Common myeloid progenitor, CD34-positive (primary cell): ENCODE measurements at regions not wholly inside any gene's neighbourhood (a gene's known extent, or its start where the extent isn't known, plus 50 kb on each side); places are given as distances from the start of the nearest gene placed in this dataset.
"Not testable (repeated sequence)": the region's sequence is repeated elsewhere in the genome, so short reads cannot be mapped to it uniquely, and the experiment has no call there.

Source experiments
- CTCF ChIA-PET: fragments of 350-600 bp; sonication (Branson Sonifier 250); formaldehyde crosslinking; loops from one replicate; lab custom pipeline; 2021; ENCODE audit warnings: antibody characterized with exemption; lab: Charles Lee
- POLR2A ChIA-PET: fragments of 350-600 bp; sonication (Branson Sonifier 250); formaldehyde crosslinking; loops from one replicate; lab custom pipeline; 2021; ENCODE audit warnings: antibody characterized with exemption; lab: Charles Lee
- DNase-seq, 3 donors: peaks; one replicate each; pipeline versions ENCODE4 v3.0.0 to v3.0.0-alpha.2; 2013
- H3K27ac ChIP-seq, 2 experiments: 1 replicate in 1 of 2; 2 replicates in 1 of 2; pipeline ENCODE4 v1.7.0; 2013; ENCODE audit warnings: inconsistent platforms in 2 of 2, low read length in 2 of 2, mild to moderate bottlenecking in 2 of 2, low read depth in 1 of 2, moderate library complexity in 1 of 2; ENCODE audit not compliant: severe bottlenecking in 2 of 2, insufficient read depth in 1 of 2, poor library complexity in 1 of 2
- H3K27me3 ChIP-seq, 5 experiments: replicated peaks in 2 of 5; 1 replicate in 3 of 5; 2 replicates in 2 of 5; pipeline versions ENCODE4 v1.6.1 to v1.7.0; 2013; ENCODE audit warnings: low read length in 4 of 5, mild to moderate bottlenecking in 2 of 5, moderate library complexity in 2 of 5, inconsistent platforms in 1 of 5; ENCODE audit not compliant: insufficient read depth in 5 of 5, control insufficient read depth in 4 of 5
- H3K36me3 ChIP-seq, 4 experiments: 1 replicate in 2 of 4; 2 replicates in 2 of 4; pipeline versions ENCODE4 v1.6.1 to v1.7.0; 2013; ENCODE audit warnings: low read length in 3 of 4, control low read depth in 1 of 4, mild to moderate bottlenecking in 1 of 4; ENCODE audit not compliant: control insufficient read depth in 4 of 4, insufficient read depth in 4 of 4
- H3K4me1 ChIP-seq, 4 experiments: 1 replicate in 3 of 4; 2 replicates in 1 of 4; pipeline versions ENCODE4 v1.6.1 to v1.7.1; 2013; ENCODE audit warnings: low read length in 3 of 4, mild to moderate bottlenecking in 3 of 4, control low read depth in 1 of 4, inconsistent platforms in 1 of 4, moderate library complexity in 1 of 4; ENCODE audit not compliant: control insufficient read depth in 4 of 4, insufficient read depth in 4 of 4; ENCODE audit errors: control extremely low read depth in 1 of 4
- H3K4me3 ChIP-seq, 7 experiments: 1 replicate in 4 of 7; 2 replicates in 3 of 7; pipeline versions ENCODE4 v1.5.1 to v1.7.0; 2013; ENCODE audit warnings: mild to moderate bottlenecking in 7 of 7, low read length in 6 of 7, moderate library complexity in 6 of 7, inconsistent platforms in 2 of 7, low read depth in 2 of 7, control low read depth in 1 of 7; ENCODE audit not compliant: insufficient read depth in 4 of 7, control insufficient read depth in 1 of 7; ENCODE audit errors: extremely low read depth in 1 of 7
- H3K9me3 ChIP-seq, 5 experiments: 1 replicate in 4 of 5; 2 replicates in 1 of 5; pipeline versions ENCODE4 v1.6.1 to v1.7.1; 2013; ENCODE audit warnings: low read length in 4 of 5, mild to moderate bottlenecking in 2 of 5, inconsistent platforms in 1 of 5, low read depth in 1 of 5, moderate library complexity in 1 of 5; ENCODE audit not compliant: control insufficient read depth in 4 of 5, insufficient read depth in 2 of 5; ENCODE audit errors: control extremely low read depth in 1 of 5
- WGBS: methylation state at CpG from one replicate; pipeline ENCODE4 v1.1.5; 2013; ENCODE audit not compliant: insufficient coverage; 5-methylcytosine and 5-hydroxymethylcytosine counted together

DNA sequence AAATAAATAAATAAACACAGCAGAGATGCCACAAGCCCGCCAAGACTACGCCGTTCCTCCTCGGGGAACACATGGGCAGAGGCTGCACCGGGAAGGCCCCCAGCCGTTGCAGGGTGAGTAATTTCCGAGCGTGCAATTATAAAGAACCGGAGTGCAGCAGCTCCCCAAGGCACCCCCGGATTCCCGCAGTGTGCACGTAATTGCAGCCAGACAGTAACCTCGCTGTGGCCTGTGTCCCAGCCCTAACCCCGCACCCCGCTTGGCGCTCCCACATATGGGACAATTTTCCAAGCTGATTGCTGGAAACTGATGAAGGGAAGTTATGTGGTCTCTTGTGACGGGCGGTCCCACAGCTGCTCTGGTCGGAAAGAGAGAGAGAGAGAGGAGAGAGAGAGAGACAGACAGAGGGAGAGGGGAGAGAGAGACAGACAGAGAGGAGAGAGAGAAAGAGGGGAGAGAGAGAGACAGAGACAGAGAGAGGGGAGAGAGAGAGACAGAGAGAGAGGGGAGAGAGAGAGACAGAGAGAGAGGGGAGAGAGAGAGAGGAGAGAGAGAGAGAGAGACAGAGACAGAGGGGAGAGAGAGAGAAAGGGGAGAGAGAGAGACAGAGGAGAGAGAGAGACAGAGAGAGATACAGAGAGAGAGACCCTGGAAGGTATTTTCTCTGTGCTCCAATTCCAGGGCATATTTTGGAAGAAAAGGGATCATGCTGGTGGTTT, 275.4 kb downstream of the SHOX start:
- DNase-seq, result no peak
- Histone ChIP-seq H3K36me3 (no peaks in the 10 kb centered on the region), H3K27me3 (no peaks in the 10 kb centered on the region), H3K27ac (no peak overlapping the region), H3K4me3 (no peak overlapping the region), H3K4me1 (no peaks in the 10 kb centered on the region), H3K9me3 (no peaks in the 10 kb centered on the region)
- ChIA-PET POLR2A (no interaction called here), CTCF (no interaction called here)
- 88% methylated on average over 19 of the region's 19 CpGs for WGBS

DNA sequence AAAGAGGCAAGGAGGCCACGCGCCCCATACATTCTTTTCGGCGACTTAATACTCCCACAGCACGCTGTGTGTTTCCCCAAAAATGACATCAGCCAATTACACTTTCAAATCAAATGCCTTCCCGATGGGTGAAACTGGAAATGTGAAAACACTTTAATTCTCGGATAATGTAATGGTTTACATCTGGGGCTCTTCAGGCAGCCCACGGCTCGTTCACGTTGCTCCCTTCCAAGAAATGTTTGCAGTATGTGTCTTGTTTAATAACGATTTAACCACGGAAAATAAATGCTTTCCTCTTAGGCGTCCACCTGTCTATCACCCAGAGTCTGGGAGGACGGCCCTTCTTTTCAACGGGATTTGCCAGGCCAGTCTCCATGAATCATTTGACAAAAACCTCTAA, 272.5 kb downstream of the SHOX start:
- Histone ChIP-seq H3K27ac (no peak overlapping the region), H3K27me3 (peaks cover 0 to 2% (median 0%) of the 10 kb centered on the region in 5 experiments), H3K36me3 (no peaks in the 10 kb centered on the region), H3K4me3 (no peak overlapping the region), H3K9me3 (no peaks in the 10 kb centered on the region), H3K4me1 (no peaks in the 10 kb centered on the region)
- POLR2A ChIA-PET, result no interaction called here
- DNase-seq, result no peak
- CTCF ChIA-PET, result no interaction called here
- 65% methylated on average over 7 of the region's 15 CpGs for WGBS

DNA sequence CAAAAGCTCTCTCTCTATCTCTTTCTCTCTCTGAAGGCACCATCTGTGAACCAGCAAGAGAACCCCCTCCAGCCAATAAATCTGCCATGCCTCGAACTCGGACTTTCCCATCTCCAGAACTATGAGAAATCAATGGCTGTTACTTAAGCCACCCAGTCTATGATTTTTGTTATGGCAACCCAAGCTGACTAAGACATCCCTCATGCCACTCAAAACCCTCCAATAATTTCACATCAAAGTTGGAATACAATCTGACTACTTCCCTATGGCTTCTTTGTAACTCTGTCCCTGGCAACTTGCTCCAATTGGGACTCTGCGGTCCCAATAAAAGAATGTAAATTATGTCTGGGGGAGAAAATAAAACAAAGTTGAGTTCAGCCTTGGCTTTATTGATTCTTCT, 265.7 kb downstream of the SHOX start:
- no peak overlapping the region for H3K4me3 ChIP-seq
- no peaks in the 10 kb centered on the region for H3K36me3 ChIP-seq
- no peak for DNase-seq
- peaks cover 0 to 2% (median 0%) of the 10 kb centered on the region in 5 experiments for H3K27me3 ChIP-seq
- H3K27ac ChIP-seq, result no peak overlapping the region
- POLR2A ChIA-PET, result no interaction called here
- peaks cover 0 to 20% (median under 1%) of the 10 kb centered on the region in 5 experiments for H3K9me3 ChIP-seq
- H3K4me1 ChIP-seq, result no peaks in the 10 kb centered on the region
- CTCF ChIA-PET, result no interaction called here
- WGBS, result 100% methylated on average over 3 of the region's 3 CpGs

DNA sequence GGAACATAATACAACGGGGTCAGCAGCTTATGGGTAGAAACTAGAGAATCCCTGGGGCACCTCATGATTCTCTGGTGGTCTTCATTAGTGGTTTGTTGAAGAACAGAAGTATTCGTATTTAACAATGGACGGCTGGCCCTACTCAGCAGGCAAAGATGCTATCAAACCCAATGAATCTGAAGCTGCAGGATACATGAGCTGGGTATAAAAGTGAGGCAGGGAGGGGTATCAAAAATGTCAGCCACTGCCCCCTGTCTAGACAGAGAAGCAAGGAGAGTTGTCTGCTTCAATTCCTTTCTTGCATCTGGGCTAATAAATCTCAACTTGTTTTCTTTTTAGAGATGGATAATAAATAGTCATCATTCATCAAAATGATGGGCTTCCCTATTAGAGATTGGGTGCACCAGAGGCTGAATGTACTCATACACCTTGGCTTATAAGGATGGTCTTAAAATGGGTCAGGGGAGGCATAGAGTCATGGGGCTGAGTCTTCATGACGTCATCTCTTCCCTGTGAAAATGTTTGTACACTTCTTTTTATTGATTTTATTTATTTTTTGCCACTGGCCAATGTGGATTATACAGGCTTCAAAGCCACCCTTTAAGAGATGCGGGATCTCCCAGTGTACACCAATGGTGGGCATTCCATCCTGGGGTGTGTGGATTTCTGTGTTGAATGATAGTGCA, 259.5 kb downstream of the SHOX start:
- no peak overlapping the region for H3K4me3 ChIP-seq
- CTCF ChIA-PET, result no interaction called here
- no peak overlapping the region for H3K27ac ChIP-seq
- H3K36me3 ChIP-seq, result no peaks in the 10 kb centered on the region
- POLR2A ChIA-PET, result no interaction called here
- peaks cover 0 to 16% (median 7%) of the 10 kb centered on the region in 5 experiments for H3K9me3 ChIP-seq
- DNase-seq, result no peak
- no peaks in the 10 kb centered on the region for H3K4me1 ChIP-seq
- 94% methylated on average over 3 of the region's 5 CpGs for WGBS
- H3K27me3 ChIP-seq, result no peaks in the 10 kb centered on the region

DNA sequence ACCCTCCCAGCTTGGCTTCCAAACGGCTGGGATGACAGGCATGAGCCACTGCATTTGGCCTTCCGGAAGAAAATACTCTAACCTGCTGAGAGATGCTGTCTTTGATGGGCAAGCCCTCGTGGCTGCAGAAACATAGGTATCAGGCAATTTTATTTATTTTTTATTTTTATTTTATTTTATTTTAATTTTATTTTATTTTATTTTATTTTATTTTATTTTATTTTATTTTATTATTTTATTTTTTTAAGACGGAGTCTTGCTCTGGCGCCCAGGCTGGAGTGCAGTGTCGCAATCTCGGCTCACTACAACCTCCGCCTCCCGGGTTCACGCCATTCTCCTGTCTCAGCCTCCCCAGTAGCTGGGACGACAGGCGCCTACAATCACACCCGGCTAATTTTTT, 257.1 kb downstream of the SHOX start:
- H3K4me1 ChIP-seq, CTCF ChIA-PET, DNase-seq, H3K4me3 ChIP-seq, H3K27ac ChIP-seq, H3K36me3 ChIP-seq, POLR2A ChIA-PET: not testable (repeated sequence)
- H3K9me3 ChIP-seq, result peaks cover 0 to 15% (median 7%) of the 10 kb centered on the region in 5 experiments
- WGBS, result 96% methylated on average over 7 of the region's 13 CpGs
- H3K27me3 ChIP-seq, result peaks cover 0 to 13% (median 0%) of the 10 kb centered on the region in 5 experiments

DNA sequence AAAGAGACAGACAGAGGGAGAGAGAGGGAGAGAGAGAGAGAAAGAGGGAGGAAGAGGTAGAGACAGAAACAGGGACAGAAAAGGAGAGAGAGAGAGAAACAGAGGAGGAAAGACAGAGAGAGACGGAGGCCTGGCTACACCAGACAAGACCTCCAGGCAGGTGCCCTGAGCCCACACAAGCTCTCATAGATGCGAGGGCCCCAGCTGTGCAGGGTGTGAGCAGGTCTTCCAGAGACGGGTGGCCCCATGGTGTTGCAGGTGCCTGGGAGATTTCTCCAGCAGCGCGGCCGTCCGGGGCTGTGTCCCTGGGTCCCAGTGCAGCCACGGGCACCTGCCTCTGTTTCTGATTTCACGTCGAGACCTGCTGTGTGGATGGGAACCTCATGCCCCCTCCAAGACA, 253.0 kb downstream of the SHOX start:
- 64% methylated on average over 10 of the region's 10 CpGs for WGBS
- ChIA-PET POLR2A (no interaction called here), CTCF (no interaction called here)
- no peak for DNase-seq
- no peak overlapping the region for H3K4me3 ChIP-seq
- no peak overlapping the region for H3K27ac ChIP-seq
- no peaks in the 10 kb centered on the region for H3K36me3 ChIP-seq
- H3K4me1 ChIP-seq, result no peaks in the 10 kb centered on the region
- H3K27me3 ChIP-seq, result peaks cover 0 to 13% (median 0%) of the 10 kb centered on the region in 5 experiments
- peaks cover 0 to 2% (median 0%) of the 10 kb centered on the region in 5 experiments for H3K9me3 ChIP-seq
